ENCODE measurements at regions not wholly inside any gene's neighbourhood (a gene's known extent, or its start where the extent isn't known, plus 50 kb on each side); places are given as distances from the start of the nearest gene placed in this dataset.

DNA sequence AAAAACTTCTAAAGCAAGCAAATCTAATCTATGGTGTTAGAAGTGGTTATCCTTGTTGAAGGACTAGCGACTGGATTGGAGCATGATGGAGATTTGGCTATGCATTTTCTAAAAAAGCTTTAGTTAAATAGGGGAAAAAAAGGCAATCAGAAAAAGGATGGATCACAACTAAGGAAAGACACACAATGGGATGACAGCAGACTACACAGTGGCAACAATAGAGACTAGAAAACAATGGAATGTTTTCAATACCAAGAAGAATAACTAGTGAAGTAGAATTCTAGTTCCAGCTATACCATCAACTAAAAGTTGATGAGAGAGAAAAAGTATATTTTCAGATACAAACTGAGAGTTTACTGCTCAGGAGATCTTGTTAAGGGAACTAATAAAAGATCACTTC lies 605.8 kb downstream of the PTPRU start:
- DNase-seq (ENCODE audit: low read depth) = no peak

DNA sequence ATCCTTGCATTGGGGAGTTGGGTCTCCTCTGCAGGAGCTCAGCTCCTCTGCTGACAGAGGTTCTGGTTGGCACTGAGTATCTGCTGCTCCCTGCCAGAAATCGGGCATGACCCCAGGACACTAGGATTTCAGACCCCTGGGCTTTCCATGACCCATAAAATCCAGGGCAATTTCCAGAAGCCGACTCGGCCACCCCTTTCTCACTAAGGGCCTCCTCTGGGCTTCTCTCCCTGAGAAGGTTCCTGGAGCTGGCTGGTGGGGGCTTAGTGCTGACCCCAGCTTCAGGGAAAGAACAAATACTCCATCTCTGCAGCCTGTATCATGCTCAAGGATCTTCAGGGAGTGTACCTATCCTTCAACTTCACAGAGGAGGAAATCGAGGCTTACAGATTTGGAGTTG lies 603.4 kb downstream of the PTPRU start:
- no peak for DNase-seq (ENCODE audit: low read depth)

DNA sequence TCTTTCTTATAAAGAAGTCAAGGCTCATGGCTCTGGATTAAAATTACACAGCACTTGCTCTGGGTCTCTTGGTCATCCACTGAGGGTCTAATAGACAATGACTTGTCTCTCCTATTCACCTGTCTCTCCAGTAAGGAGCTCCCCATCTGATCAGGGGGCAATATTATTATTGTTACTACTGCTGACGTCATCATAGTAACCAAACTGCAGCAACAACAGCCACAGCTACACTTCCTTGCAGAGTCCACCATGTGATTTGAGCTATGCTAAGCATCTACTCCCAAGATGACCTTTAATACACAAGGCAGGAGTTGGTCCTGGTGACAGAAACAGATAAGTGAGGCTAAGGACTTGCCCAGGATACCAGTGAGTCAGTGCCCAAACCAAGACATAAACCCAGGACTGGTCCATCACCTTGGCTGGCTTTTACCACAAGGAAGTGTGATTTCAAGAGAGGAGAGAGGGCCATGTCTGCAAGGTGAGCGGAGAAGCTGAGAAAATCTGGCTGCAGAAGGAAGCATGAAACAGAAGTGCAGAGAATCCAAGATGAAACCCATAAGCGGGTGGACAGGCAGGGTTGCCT lies 602.5 kb downstream of the PTPRU start:
- DNase-seq (ENCODE audit: low read depth) = no peak

DNA sequence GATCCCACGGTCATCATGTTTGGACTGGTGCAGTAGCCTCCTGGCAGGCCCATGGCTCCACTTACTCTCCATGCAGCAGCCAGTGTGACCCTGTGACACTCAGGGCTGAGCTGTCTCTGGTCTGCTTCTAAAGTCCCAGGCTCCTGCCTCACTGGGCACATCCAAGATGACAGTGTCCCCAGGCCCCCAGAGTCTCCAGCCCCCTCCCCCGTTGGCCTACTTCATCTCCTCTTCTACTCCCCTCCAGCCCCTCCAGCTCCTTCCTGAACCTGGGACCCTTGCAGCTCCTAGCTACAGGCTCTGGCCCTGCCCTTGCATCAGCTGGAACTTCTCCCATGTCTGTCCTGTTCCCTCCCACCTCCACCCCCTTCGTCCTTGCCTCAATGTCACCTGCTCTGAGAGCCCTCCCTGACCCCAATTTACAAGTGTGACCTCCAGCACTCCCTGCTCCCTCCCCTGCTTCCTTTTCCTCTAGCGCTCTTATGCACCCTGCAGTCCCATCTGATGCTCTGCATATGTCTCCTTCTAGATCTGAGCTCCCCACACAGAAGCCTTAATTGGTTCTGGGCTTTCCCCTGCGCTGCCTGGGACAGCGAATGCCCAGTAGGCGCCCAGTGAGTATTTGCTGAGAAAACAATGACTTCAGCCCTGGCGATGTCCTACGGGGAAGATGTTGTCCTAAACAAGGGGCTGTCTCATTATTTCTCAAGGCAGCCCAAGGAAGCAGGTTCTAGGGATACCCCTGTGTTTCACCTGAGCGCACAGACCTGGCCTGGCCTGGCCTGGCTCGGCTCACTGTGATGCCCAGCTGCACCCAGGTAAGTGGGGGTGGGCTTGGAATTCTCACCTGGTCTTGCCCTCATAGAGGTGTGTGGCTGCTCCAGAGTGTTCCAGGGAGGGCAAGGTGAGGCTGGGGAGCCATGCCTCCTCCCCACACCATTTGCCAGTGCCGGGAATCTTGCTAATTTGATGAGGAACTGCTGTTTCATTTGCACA lies 600.6 kb downstream of the PTPRU start:
- DNase-seq (ENCODE audit: low read depth) = no peak

DNA sequence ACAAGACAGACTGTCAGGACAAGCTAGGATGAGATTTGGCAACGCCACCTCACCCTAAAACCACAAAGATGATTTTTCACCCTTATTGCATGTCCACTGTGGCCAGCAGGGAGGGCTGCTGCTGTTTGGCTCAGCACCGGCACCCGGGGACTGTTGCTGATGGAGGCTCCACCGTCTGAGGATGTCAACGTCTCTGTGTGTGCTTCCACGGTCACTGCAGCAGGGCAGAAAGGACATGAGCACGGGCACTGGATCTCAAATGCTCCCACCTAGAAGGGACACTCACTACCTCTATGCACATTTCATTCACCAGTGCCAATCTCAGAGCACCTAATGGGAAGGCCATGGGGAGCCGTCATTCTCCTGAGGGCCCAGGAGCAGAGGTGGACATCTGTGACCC lies 599.6 kb downstream of the PTPRU start:
- no peak for DNase-seq (ENCODE audit: low read depth)

DNA sequence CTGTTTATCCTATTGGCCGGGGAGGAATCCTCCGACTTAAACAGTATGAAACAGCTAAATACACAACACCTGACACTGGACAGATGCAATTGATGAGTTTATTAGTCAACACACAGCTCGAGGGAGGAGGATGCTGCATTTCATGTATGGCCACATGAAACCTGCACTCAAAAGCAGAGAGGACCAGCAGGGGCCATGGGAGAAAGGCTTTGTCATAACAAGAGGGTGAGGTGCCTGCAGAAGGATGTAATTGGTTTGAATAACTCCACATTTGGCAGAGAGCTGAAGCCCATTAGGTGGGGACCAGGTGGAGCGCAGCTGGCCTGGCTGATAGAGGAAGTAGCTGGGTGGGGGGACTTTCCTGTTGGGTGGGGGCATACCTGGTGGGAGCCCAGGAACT lies 599.1 kb downstream of the PTPRU start:
- no peak for DNase-seq (ENCODE audit: low read depth)

DNA sequence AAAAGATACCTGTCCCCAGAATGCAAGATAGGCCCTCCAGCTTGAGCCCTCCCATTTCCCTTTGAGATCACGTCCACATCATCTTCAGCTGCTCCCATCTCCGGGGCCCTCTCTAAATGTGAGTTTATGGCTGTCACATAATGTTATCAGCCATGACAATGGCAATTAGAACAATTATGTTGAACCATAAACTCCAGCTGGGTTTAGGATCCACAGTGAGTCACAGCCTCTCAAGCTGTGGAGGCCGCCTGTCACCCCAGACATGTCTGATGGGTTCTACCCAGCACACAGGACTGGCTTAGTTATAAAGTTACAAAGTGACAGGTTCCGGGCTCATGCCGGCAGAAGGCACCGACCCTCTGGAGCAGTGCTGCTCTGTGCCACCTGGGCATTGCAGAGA lies 597.3 kb downstream of the PTPRU start:
- DNase-seq (ENCODE audit: low read depth) = no peak

DNA sequence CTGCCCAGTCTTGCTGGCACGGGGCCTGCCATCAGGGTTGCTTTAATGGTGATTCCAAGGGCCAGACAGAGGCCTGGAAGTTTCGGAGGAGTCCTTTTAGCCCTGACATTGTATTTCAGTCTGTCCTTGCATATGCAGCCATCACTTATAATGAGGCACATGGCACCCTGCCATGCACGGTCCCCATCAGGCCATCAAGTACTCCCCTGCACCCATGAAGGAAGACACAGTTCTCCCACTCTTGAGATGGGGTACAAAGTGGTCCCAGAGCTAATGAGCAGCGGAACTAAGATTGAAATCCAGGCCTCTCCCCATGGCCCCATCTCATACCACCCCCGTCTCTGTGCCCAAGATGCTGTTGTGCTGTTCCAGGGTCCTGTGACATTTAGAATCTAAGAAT lies 596.6 kb downstream of the PTPRU start:
- DNase-seq (ENCODE audit: low read depth) = no peak

DNA sequence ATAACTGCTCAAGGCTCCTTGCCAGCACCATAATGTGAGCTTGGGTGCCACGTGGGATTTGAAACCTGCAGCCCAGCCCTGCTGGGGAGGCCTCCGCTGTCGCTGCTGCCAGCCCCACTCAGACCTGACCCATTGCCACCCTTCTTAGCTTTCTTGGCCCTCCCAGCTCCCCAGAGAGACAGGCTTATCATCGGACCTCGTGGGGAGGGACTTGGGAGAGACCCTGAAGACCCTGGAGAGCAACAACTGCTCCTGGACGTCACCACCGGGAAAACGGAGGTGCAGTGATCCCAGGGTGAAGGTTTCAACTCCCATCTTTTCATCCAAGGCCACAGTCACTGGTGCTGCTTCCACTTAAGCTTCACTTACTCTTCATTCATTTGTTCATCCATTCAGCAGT lies 596.1 kb downstream of the PTPRU start:
- no peak for DNase-seq (ENCODE audit: low read depth)

DNA sequence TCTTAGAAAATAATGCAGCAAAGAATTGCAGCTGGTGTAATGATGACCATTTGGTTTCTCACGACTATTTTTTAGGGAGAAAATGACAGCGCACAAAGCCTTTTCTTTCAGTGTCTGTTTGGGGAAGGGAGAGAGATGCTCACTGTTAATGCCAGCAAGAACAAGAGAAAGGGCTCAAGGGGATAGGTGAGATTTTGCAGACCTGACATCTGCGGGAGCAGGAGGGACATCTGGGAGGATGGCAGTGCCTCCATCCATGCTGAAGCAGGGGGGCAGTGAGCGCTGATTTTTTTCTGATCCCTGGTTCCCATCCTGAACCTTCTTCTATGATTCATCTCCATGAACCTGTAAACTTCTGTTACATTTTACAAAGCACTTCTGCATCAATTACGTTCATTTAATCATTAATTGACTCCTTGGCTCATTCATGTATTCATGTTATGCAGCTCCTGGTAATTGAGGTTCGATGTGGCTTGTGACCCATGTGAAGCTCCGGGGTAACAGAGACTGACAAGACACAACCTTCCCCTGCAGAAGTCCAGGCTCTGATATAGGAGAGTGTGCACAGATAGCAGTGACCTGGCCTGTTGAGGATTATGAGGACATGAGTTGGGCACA lies 595.3 kb downstream of the PTPRU start:
- DNase-seq (ENCODE audit: low read depth) = no peak

DNA sequence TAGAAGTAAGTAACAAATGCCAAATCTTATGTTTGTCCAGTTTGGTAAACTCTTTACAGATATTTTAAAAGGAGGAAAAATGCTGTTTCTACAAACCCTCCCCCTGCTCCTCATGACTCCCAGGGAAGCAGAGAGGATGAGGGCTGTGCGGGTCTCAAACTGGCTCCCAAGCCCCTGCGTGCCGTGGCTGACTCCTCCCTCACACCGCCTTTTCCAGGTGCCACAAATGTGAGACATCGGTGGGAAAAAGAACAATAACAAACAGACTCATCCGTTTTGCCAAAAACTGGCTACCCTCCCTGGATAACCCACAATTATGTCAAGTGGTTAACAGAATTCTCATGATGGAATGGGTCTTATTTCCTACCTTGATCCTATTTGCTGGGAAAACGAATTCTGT lies 594.6 kb downstream of the PTPRU start:
- DNase-seq (ENCODE audit: low read depth) = no peak

DNA sequence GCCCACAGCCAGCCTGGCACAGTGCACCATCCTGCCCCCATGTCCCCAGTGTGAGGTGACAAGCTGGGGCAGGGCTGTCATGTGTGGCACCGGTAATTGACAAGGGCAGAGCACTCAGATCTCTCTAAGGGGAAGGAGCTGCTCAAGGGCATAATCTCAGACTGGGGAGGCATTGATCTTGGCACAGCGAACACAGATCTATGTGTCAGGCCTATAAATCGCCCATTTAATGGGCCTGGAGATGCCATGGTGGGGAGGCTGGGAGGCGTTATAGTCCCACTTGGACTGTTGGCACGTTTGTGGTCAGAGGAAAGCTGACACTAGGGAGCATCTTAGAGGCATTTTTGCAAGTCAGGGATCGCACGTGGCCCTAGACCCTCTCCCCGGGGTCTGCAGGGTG lies 594.1 kb downstream of the PTPRU start:
- DNase-seq (ENCODE audit: low read depth) = no peak

DNA sequence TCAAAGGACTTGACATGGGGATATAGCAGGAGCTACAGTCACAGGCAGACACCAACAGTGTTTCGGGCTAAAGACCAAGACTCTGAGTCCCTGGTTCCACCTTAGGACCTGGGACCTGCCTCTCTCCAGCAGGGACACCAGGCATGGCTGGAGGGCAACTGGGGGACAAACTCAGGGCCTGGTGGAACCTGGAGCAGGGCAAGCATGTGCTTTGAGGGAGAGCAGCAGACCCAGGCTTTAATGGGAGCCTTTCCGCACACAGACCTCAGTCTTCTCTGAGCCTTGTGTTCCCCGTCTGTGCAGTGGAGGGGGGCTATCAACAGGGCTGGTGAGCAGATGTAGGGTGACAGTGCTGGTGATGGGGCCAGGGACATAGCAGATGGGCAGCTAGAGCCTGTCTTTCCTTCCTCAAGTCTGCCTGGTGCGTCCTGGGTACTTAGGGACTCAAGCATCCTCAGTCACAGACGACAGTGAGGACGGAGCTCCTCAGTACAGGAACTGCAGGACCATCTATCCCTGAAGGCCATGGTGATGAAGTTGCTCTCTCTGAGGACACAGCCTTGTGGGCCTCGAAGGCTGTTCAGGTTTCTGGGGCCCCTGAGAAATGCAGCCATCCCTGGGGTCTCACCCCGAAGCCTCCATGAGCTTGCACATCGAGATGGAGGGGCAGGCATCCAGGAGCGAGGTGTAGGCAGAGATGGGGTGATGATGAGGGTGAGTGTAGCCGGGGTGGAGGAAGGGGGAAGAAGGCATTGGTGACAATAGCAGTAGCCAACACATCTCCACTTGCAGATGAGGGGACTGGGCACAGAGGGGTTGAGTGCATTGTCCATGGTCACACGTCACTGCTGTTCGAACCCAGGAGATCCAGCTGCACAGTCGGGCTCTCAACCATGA lies 593.4 kb downstream of the PTPRU start:
- no peak for DNase-seq (ENCODE audit: low read depth)

DNA sequence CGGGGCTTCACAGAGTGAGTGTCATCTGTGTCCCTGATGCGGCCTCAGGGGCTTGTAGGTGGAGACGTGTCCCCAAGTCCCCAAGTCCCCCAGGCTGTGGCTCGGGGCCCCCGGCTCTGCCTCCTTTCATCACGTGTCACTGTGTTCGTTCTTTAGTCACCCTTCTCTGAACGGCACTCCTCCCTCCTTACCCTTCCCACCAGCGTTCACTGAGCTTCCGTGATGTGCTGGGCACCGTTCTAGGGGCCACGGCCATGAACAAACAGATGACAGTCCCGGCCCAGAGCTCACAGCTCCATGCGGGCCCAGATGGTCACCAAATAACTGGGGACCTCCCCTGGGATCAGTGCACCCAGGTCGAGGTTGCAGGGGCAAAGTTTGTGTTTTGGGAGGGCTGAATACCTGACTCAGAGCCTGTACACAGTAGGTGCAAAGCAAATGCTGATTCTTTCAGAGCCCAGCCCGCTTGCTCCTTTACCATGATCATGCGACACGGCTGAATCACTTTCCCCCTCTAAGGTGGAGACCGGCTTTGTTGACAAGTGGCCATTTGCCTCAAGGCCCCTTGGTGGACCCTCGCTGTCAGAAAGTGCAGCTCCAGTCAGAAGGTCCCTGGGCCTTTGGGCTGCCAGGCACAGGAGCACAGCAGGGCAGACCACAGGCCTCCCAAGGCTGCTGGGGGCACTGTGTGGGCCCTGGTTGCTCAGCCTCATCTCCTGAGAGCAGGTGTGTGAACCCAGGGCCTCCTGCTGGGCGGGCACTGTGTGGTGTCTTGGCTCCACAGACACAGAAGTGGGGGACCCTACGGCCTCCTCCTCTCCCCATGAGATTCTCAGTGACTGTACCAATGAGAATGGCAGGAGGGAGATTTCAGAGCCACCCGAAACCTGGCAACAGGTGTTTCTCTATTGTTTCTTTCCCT lies 592.5 kb downstream of the PTPRU start:
- no peak for DNase-seq (ENCODE audit: low read depth)

DNA sequence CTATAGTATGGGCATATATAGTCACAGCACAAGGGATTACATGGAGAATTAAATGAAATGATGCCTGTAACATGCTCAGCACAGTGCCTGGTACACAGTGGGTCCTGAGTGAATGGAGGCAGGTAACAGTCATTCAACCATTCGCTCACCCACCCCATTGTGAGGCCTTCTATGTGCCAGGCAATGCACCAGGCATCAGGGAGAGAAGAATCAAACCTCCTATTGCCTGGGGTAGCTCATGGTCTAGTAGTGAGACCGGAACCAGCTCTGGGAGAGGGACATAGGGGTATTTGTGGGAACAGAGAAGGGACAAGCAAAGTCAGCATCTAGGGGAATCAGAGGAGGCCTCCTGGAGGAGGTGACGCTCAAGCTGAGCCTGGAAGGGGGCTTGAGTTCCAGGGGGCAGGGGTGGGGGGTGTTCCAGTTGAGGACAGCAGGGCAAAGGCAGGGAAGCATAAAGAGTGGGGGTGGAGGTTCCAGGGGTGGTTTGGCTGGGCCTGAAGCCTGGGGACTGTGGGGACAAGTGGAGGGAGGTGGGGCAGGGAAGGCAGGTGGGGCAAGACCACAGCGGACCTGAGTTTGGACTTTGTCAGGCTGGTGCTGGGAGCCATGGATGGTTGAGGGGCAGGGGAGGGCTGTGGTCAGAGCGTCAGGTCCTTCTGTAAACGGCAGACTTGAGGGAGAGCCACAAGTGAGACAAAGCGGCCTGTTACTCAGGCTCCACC lies 591.6 kb downstream of the PTPRU start:
- DNase-seq (ENCODE audit: low read depth) = no peak

DNA sequence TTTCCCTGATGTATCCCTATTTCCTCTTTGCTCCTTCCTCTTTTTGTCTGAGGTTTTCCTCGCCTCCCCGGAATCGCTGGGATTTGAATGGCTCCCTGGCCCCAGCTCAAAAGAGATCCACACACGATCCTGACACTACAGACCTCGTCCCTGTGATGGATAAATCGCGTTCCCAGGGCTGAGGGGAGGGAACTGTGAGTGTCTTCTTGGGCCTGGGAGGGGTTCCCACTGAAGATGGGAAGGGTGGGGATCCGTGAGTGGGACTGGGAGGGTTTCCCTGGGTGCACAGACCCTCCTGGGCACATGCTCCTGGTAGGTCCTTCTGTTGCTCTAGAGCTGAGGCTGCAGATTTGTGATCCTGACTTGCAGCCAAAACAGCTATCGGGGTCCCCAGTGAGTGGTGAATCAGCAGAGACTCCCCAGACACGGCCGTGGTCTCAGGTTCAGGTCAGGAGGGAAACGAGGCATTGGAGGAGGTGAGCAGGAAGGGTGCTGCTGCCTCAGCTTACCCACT lies 591.0 kb downstream of the PTPRU start:
- DNase-seq (ENCODE audit: low read depth) = no peak

DNA sequence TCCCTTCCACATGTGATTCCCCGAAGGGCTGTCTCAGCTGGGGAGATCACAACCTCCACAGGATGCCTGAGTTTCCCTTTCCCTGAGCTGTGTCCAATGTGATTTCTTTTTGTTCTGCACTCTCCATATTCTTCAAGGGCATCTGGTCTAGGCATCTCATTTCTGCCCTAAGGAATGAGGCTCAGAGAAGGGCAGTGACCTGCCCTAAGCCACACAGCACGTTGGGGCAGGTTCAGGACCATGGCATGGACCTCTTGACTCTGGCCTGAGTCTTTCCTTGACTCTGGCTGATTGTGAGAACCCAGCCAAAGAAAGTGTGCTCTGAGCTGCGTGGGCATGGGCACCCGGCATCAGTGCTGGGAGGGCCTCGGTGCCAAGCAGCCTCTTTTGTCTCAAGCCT lies 590.3 kb downstream of the PTPRU start:
- no peak for DNase-seq (ENCODE audit: low read depth)

DNA sequence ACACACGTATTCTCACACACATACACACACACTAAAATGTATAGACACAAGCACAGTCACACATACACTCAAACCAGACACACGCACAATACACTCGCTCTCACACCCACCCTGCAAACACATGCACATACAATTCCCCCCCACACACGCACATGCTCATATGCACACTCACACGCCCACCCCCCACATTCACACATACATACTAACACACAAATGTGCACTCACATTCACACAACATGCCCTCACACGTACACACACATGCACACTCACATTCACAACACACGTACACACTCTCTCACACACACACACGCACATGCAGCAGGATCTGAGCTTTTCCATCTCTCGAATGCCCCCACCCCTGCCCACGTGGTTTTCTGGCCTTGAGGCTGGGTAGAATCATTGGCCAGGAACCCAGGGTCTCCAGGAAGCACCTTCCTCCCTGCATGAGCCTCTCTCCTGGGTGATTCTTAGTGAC lies 589.7 kb downstream of the PTPRU start:
- DNase-seq (ENCODE audit: low read depth) = no peak

DNA sequence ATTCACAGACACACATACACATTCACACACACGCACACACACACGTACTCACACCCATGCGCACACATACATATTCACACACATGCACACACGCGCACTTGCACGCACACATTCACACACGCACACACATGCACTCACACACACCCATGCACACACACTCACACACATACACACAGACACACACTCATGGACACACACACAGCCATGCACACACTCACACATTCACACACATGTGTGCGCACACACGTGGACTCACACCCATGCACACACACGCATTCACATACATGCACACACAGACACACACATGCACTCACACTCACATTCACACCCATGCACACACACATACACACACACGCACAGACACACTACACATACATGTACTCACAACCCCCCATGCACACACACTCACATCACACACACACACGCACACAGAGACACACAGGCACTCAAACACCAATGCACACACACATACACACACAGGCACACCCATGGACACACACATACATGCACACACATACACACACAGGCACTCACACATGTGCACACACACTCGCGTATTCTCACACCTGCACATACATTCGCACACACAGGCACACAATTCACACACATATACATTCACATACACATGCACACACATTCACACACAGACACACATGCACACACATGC lies 589.1 kb downstream of the PTPRU start:
- DNase-seq (ENCODE audit: low read depth) = no peak
